ENCODE measurements at regions not wholly inside any gene's neighbourhood (a gene's known extent, or its start where the extent isn't known, plus 50 kb on each side); places are given as distances from the start of the nearest gene placed in this dataset.
"Not testable (repeated sequence)": the region's sequence is repeated elsewhere in the genome, so short reads cannot be mapped to it uniquely, and the experiment has no call there.

GRCh38 chr17:83159204-83160049, 80.0 kb downstream of the METRNL start:
- no peak for DNase-seq

- no peak for DNase-seq
Measured at GRCh38 chr17:83160443-83161297, 81.3 kb downstream of the METRNL start.

- DNase-seq: peak; percentile 60
Measured at GRCh38 chr17:83161298-83162034, 82.1 kb downstream of the METRNL start.

- no peak for DNase-seq
Measured at GRCh38 chr17:83162035-83162745, 82.8 kb downstream of the METRNL start.

- DNase-seq: no peak
Measured at GRCh38 chr17:83164490-83164889, 85.1 kb downstream of the METRNL start.

GRCh38 chr17:83170571-83171260, 91.3 kb downstream of the METRNL start:
- DNase-seq: peak; percentile 5

- peak; percentile 13 for DNase-seq
Measured at GRCh38 chr17:83171661-83172060, 92.3 kb downstream of the METRNL start.

- peak; percentile 5 for DNase-seq
Measured at GRCh38 chr17:83172099-83172498, 92.7 kb downstream of the METRNL start.

- DNase-seq: not testable (repeated sequence)
Measured at GRCh38 chr17:83172646-83173045, 93.2 kb downstream of the METRNL start.

GRCh38 chr17:83173180-83173913, 93.9 kb downstream of the METRNL start:
- peak; percentile 9 for DNase-seq

- peak; percentile 21 for DNase-seq
Measured at GRCh38 chr17:83173914-83174361, 94.5 kb downstream of the METRNL start.

- peak; percentile 74 for DNase-seq
Measured at GRCh38 chr17:83174362-83175118, 95.1 kb downstream of the METRNL start.

GRCh38 chr17:83175119-83175821, 95.9 kb downstream of the METRNL start:
- peak; percentile 20 for DNase-seq

GRCh38 chr17:83175822-83176622, 96.6 kb downstream of the METRNL start:
- peak; percentile 5 for DNase-seq

- DNase-seq: peak; percentile 9
Measured at GRCh38 chr17:83176623-83177583, 97.5 kb downstream of the METRNL start.

GRCh38 chr17:83177611-83178532, 98.5 kb downstream of the METRNL start:
- DNase-seq: peak; percentile 11
